Peyer's patch (tissue), 4 donors: ENCODE measurements at regions not wholly inside any gene's neighbourhood (a gene's known extent, or its start where the extent isn't known, plus 50 kb on each side); places are given as distances from the start of the nearest gene placed in this dataset.

Experiments
- CTCF ChIP-seq, 6 experiments: fragments of 450-650 bp in 4 of 6; fragments of 200-600 bp in 2 of 6; sonication (generic) in 1 of 6; IDR thresholded peaks; one replicate each; pipeline ENCODE4 v1.5.1; 2017 to 2019; ENCODE audit warnings: antibody characterized with exemption in 6 of 6, mild to moderate bottlenecking in 3 of 6, moderate library complexity in 1 of 6
- POLR2A ChIP-seq, 2 donors: fragments of 450-650 bp; IDR thresholded peaks; one replicate each; pipeline ENCODE4 v1.5.1; 2017; ENCODE audit warnings: antibody characterized with exemption in 2 of 2, mild to moderate bottlenecking in 2 of 2, moderate library complexity in 2 of 2

- TF ChIP-seq CTCF (IDR thresholded peaks at IDR 0.05) (no peak), POLR2A (IDR thresholded peaks at IDR 0.05) (no peak)
Measured at GRCh38 chr11:45511566-45511965, 153.9 kb downstream of the CHST1 start.
